Esophagus mucosa (tissue), 1 donor: ENCODE measurements at regions not wholly inside any gene's neighbourhood (a gene's known extent, or its start where the extent isn't known, plus 50 kb on each side); places are given as distances from the start of the nearest gene placed in this dataset.
"Not testable (repeated sequence)": the region's sequence is repeated elsewhere in the genome, so short reads cannot be mapped to it uniquely, and the experiment has no call there.

ENCODE experiments used
- ATAC-seq: fragments of 200-7000 bp; cut with Tn5 transposase; one replicate; pipeline ENCODE4 v1.9.1; 2020
- donor health status: DM: yes; HTN: yes; CAD: no.

GRCh38 chr4:116536024-116536423 is 549.4 kb downstream of the TRAM1L1 start:
- ATAC-seq: not testable (repeated sequence)

GRCh38 chr4:116531870-116532269 is 553.5 kb downstream of the TRAM1L1 start:
- no peak for ATAC-seq

- no peak for ATAC-seq
These were observed 554.4 kb downstream of the TRAM1L1 start for GRCh38 chr4:116531026-116531425.

GRCh38 chr4:116530048-116530447 is 555.3 kb downstream of the TRAM1L1 start:
- ATAC-seq: no peak

- no peak for ATAC-seq
These were observed 556.2 kb downstream of the TRAM1L1 start for GRCh38 chr4:116529129-116529528.

- ATAC-seq: no peak
These were observed 562.5 kb downstream of the TRAM1L1 start for GRCh38 chr4:116522922-116523321.

- ATAC-seq: no peak
These were observed 564.5 kb downstream of the TRAM1L1 start for GRCh38 chr4:116520886-116521285.

- ATAC-seq: no peak
These were observed 568.7 kb downstream of the TRAM1L1 start for GRCh38 chr4:116516711-116517110.

GRCh38 chr4:116515959-116516358 is 569.4 kb downstream of the TRAM1L1 start:
- no peak for ATAC-seq

- ATAC-seq: no peak
These were observed 572.8 kb downstream of the TRAM1L1 start for GRCh38 chr4:116512552-116512951.

GRCh38 chr4:116501954-116502353 is 583.4 kb downstream of the TRAM1L1 start:
- no peak for ATAC-seq

GRCh38 chr4:116500225-116500624 is 585.2 kb downstream of the TRAM1L1 start:
- no peak for ATAC-seq

- no peak for ATAC-seq
These were observed 595.6 kb downstream of the TRAM1L1 start for GRCh38 chr4:116489739-116490138.

- ATAC-seq: no peak
These were observed 599.0 kb downstream of the TRAM1L1 start for GRCh38 chr4:116486401-116486800.

- no peak for ATAC-seq
These were observed 604.8 kb downstream of the TRAM1L1 start for GRCh38 chr4:116480546-116480945.

- no peak for ATAC-seq
These were observed 607.0 kb downstream of the TRAM1L1 start for GRCh38 chr4:116478343-116478742.

- no peak for ATAC-seq
These were observed 615.8 kb downstream of the TRAM1L1 start for GRCh38 chr4:116469582-116469981.

- ATAC-seq: no peak
These were observed 632.2 kb downstream of the TRAM1L1 start for GRCh38 chr4:116453127-116453526.

- no peak for ATAC-seq
These were observed 635.6 kb downstream of the TRAM1L1 start for GRCh38 chr4:116449764-116450163.

- ATAC-seq: no peak
These were observed 641.3 kb downstream of the TRAM1L1 start for GRCh38 chr4:116444117-116444516.

- no peak for ATAC-seq
These were observed 646.2 kb downstream of the TRAM1L1 start for GRCh38 chr4:116438981-116439729.

GRCh38 chr4:116438417-116438816 is 647.0 kb downstream of the TRAM1L1 start:
- no peak for ATAC-seq

GRCh38 chr4:116427666-116428065 is 657.7 kb downstream of the TRAM1L1 start:
- no peak for ATAC-seq

GRCh38 chr4:116413222-116413621 is 672.2 kb downstream of the TRAM1L1 start:
- no peak for ATAC-seq

GRCh38 chr4:116401293-116401692 is 684.1 kb downstream of the TRAM1L1 start:
- ATAC-seq: no peak
